ENCODE measurements at regions not wholly inside any gene's neighbourhood (a gene's known extent, or its start where the extent isn't known, plus 50 kb on each side); places are given as distances from the start of the nearest gene placed in this dataset.

GRCh38 chr6:167552961-167553735 is 228.3 kb downstream of the TTLL2 start:
- TF ChIP-seq ZFX (IDR thresholded peaks at IDR 0.05; ENCODE audit: borderline replicate concordance) = no peak
- no peak for TF ChIP-seq CTCF (IDR thresholded peaks at IDR 0.05)

DNA sequence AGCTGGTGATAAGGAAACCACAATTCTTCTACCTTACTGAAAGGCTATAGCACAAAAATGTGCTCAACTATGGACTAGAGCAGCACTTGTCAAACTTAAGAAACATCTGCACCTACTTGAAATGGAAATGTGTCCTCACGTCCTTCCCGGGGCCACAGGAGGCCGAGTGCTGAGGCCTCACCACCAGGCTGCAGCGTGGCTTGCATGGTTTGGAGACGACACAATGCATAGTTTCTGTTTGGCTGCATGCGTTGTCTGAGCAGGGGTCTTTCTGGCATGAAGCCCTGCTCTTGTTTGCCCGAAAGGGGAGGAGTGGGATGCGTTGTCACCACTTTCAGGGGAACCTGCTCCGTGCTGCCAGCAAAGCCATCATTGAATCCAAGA is 228.8 kb downstream of the TTLL2 start:
- no peak overlapping the region for H3K27ac ChIP-seq

More at GRCh38 chr6:167552961-167553735, 228.3 kb downstream of the TTLL2 start:
- no peak overlapping the region for H3K27ac ChIP-seq

GRCh38 chr6:167554854-167555253 is 230.0 kb downstream of the TTLL2 start:
- H3K27ac ChIP-seq = no peak overlapping the region
- no peak for TF ChIP-seq ZFX (IDR thresholded peaks at IDR 0.05; ENCODE audit: borderline replicate concordance)
- TF ChIP-seq CTCF (IDR thresholded peaks at IDR 0.05) = no peak

More for the DNA sequence above, 228.8 kb downstream of the TTLL2 start:
- no peak for TF ChIP-seq ZFX (IDR thresholded peaks at IDR 0.05; ENCODE audit: borderline replicate concordance)

DNA sequence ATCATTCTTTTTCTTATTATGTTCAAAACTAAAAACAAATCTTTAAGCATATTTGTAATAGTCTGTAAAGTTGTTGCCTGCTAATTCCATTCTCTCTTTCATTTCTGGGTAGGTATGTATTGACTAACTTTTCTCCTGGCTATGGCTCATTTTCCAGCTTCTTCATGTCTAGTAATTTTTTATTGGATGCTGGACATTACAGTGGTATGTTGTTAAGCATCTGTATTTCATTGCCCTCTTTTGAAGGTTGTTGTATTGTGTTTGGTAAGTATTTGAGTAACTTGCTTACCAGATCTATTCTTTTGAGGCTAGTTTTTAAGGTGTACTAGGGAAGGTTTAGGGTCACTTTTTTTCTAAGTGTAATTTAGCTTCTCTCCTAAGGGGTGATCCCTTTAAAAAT is 230.9 kb downstream of the TTLL2 start:
- TF ChIP-seq ZFX (IDR thresholded peaks at IDR 0.05; ENCODE audit: borderline replicate concordance) = no peak
- TF ChIP-seq CTCF (IDR thresholded peaks at IDR 0.05) = no peak
- no peak overlapping the region for H3K27ac ChIP-seq

DNA sequence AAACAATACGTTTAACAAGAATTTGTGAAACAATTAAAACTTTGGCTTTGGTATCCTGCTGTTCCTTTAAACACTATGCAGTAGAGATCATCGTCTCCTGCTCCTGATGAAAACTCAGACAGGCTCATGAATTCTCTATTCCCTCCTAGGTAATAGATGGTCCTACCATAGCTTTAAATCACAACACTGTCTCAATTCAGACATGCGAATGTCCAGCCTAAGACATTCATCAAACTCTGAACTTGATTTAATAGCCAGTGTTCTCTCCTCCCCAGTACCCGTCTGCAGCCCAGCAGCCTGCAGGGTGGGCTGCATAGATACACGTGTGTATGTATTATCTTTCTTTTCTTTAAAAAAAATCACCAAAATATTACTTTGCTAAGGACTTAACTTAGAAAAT is 232.8 kb downstream of the TTLL2 start:
- H3K27ac ChIP-seq = no peak overlapping the region
- TF ChIP-seq CTCF (IDR thresholded peaks at IDR 0.05) (no peak), ZFX (IDR thresholded peaks at IDR 0.05; ENCODE audit: borderline replicate concordance) (no peak)

- H3K27ac ChIP-seq = 0 out of 2 replicates have a peak overlapping the region, but pooled peaks have one; percentile 44
- TF ChIP-seq ZFX (IDR thresholded peaks at IDR 0.05; ENCODE audit: borderline replicate concordance) (no peak), CTCF (IDR thresholded peaks at IDR 0.05) (no peak)
These were observed 233.6 kb downstream of the TTLL2 start for GRCh38 chr6:167558246-167559177.

- H3K27ac ChIP-seq = peak overlapping the region; percentile 44
- TF ChIP-seq CTCF (IDR thresholded peaks at IDR 0.05) (no peak), ZFX (IDR thresholded peaks at IDR 0.05; ENCODE audit: borderline replicate concordance) (no peak)
These were observed 235.0 kb downstream of the TTLL2 start for GRCh38 chr6:167559675-167560479.
